ENCODE measurements at regions not wholly inside any gene's neighbourhood (a gene's known extent, or its start where the extent isn't known, plus 50 kb on each side); places are given as distances from the start of the nearest gene placed in this dataset.

- H3K56ac ChIP-seq (replicated peaks; ENCODE audit: insufficient read length, low read depth, low read length) = no peak overlapping the region
- no peak overlapping the region for H2BK15ac ChIP-seq (ENCODE audit: low read length)
- H3K27ac ChIP-seq (ENCODE audit: low read depth, low read length) = no peak overlapping the region
- H3K9me3 ChIP-seq (ENCODE audit: insufficient read depth in 2 of 2, low read depth in 1 of 2, low read length in 1 of 2) = peaks cover 3% of the 10 kb centered on the region in 2 experiments; a peak in 2 of 4 replicates
- no peaks in the 10 kb centered on the region for H3K27me3 ChIP-seq (replicated peaks in 1 of 4; ENCODE audit: control insufficient read depth in 3 of 4, extremely low read depth in 1 of 4, insufficient read depth in 3 of 4, low read length in 3 of 4)
- no peak overlapping the region for H2BK12ac ChIP-seq (ENCODE audit: low read depth, low read length)
- no peaks in the 10 kb centered on the region for H3K79me2 ChIP-seq (ENCODE audit: control insufficient read depth in 1 of 2, insufficient read depth in 2 of 2, low read length in 2 of 2)
- DNase-seq (ENCODE audit: low read depth in 1 of 2, low spot score in 2 of 2) = no peak
- no peak overlapping the region for H3K4me2 ChIP-seq (ENCODE audit: insufficient read depth in 1 of 2, low read depth in 2 of 2, low read length in 2 of 2)
- no peak overlapping the region for H4K8ac ChIP-seq (ENCODE audit: extremely low read depth, insufficient read depth, low read length)
- no peak overlapping the region for H2BK20ac ChIP-seq (ENCODE audit: low read length)
- ChIA-PET CTCF (ENCODE audit: partially characterized antibody) (interaction anchor here (4.9 kb wide), 1 partner anchor 67 kb away, joined by 12 read pairs; no protein-coding TSS in a partner anchor), POLR2A (ENCODE audit: partially characterized antibody) (no interaction called here)
- no peak overlapping the region for H3K14ac ChIP-seq (ENCODE audit: insufficient read length)
- FAIRE-seq = no peak
- no peak overlapping the region for H3K4ac ChIP-seq (replicated peaks; ENCODE audit: insufficient read length, low read depth, low read length)
- no peak overlapping the region for H3K18ac ChIP-seq (ENCODE audit: extremely low read depth, low read length)
- no peak overlapping the region for H2AFZ ChIP-seq (ENCODE audit: low read length)
- H3K23me2 ChIP-seq (ENCODE audit: low read depth, low read length) = no peaks in the 10 kb centered on the region
- no peak overlapping the region for H4K91ac ChIP-seq (replicated peaks; ENCODE audit: insufficient read length, low read length)
- no peaks in the 10 kb centered on the region for H3K79me1 ChIP-seq (ENCODE audit: low read depth, low read length)
- H2BK5ac ChIP-seq (ENCODE audit: low read depth, low read length) = no peak overlapping the region
- H3K9ac ChIP-seq (replicated peaks in 1 of 4; ENCODE audit: extremely low read depth in 1 of 4, low read depth in 3 of 4, low read length in 3 of 4) = no peak overlapping the region
- no peak overlapping the region for H3K23ac ChIP-seq (ENCODE audit: insufficient read length)
- no peak overlapping the region for H3K4me3 ChIP-seq (ENCODE audit: extremely low read depth in 1 of 4, insufficient read depth in 2 of 4, low read depth in 3 of 4, low read length in 4 of 4)
- H4K20me1 ChIP-seq (replicated peaks in 1 of 2; ENCODE audit: control insufficient read depth in 1 of 2, insufficient read depth in 2 of 2, low read length in 2 of 2) = no peaks in the 10 kb centered on the region
- no peak overlapping the region for H2BK120ac ChIP-seq (replicated peaks; ENCODE audit: low read depth, low read length)
- WGBS, 2 experiments (ENCODE audit: extremely low coverage in 1 of 2, insufficient coverage in 1 of 2, insufficient read length in 1 of 2, insufficient replicate concordance in 2 of 2, low coverage in 1 of 2, low lambda C conversion rate in 2 of 2, missing lambda C conversion rate in 1 of 2) = 45% methylated on average over 1 of the region's 1 CpG; no CpG with 5 or more reads in 1 of the 2 experiments
- no peak overlapping the region for H4K5ac ChIP-seq (ENCODE audit: insufficient read length, low read depth, low read length)
- H3K36me3 ChIP-seq (ENCODE audit: control insufficient read depth in 2 of 4, insufficient read depth in 4 of 4, low read length in 3 of 4) = no peaks in the 10 kb centered on the region
- H2AK5ac ChIP-seq (ENCODE audit: low read depth, low read length) = no peak overlapping the region
- H3K4me1 ChIP-seq (replicated peaks in 1 of 4; ENCODE audit: control insufficient read depth in 3 of 4, insufficient read depth in 4 of 4, low read length in 3 of 4) = peaks cover 0 to 3% (median 0%) of the 10 kb centered on the region in 4 experiments; a peak in 2 of 7 replicates
- TF ChIP-seq POLR2A (IDR thresholded peaks at IDR 0.05; ENCODE audit: control extremely low read depth in 1 of 2, low read depth in 2 of 2, low read length in 2 of 2) (no peak), SP2 (IDR thresholded peaks at IDR 0.05; ENCODE audit: low read length) (no peak), TAF7 (optimal IDR thresholded peaks at IDR 0.05; ENCODE audit: borderline replicate concordance, low read depth, low read length) (no peak), NANOG (IDR thresholded peaks at IDR 0.05; ENCODE audit: insufficient read depth, low read depth, low read length, poor library complexity, severe bottlenecking) (no peak), EZH2 (IDR thresholded peaks at IDR 0.05; ENCODE audit: low read depth, low read length, severe bottlenecking) (no peak), CEBPB (IDR thresholded peaks at IDR 0.05; ENCODE audit: low read depth, low read length) (no peak), TCF12 (IDR thresholded peaks at IDR 0.05; ENCODE audit: low read depth, low read length) (no peak), YY1 (IDR thresholded peaks at IDR 0.05; ENCODE audit: low read depth, low read length) (no peak), ZNF274 (IDR thresholded peaks at IDR 0.05; ENCODE audit: borderline replicate concordance, extremely low read depth, low read length) (no peak), ATF3 (IDR thresholded peaks at IDR 0.05; ENCODE audit: insufficient read depth, low read depth, low read length) (no peak), E2F6 (IDR thresholded peaks at IDR 0.05) (no peak), SRF (IDR thresholded peaks at IDR 0.05; ENCODE audit: low read depth, low read length) (no peak), SIX5 (IDR thresholded peaks at IDR 0.05; ENCODE audit: low read depth, low read length) (no peak), SIRT6 (IDR thresholded peaks at IDR 0.05; ENCODE audit: low read length) (no peak), FOSL1 (IDR thresholded peaks at IDR 0.05; ENCODE audit: insufficient read depth, low read depth, low read length) (no peak)
Observed at GRCh38 chr6:12436683-12437082, 146.5 kb downstream of the EDN1 start.

All from H1 (cell line).